ENCODE measurements at regions not wholly inside any gene's neighbourhood (a gene's known extent, or its start where the extent isn't known, plus 50 kb on each side); places are given as distances from the start of the nearest gene placed in this dataset.

DNA sequence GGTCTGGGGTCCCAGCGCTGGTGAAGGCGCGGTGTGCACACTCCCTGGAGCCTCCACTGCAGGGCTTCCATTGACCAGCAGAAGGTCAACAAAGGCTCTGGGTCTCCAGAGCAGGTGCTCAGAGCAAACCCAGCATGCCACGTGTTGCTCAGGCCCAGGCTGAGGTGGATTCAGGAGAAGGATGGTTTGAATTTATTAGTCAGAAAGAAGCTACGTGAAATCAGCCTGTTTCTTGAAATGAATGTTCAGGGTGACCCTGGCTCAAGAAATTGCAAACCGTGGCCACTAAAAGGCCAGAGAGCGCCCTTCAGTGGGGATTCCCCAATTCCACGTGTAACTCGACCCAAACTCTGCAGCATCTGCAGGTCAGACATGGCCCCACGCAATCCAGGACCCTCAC lies 82.7 kb upstream of the PFKP start:
- no peak overlapping the region for H3K4me3 ChIP-seq (ENCODE audit: low read depth in 1 of 5, low read length in 5 of 5)
- peaks cover 0 to 10% (median 6%) of the 10 kb centered on the region in 5 donors for H3K4me1 ChIP-seq (ENCODE audit: control insufficient read depth in 5 of 5, insufficient read depth in 5 of 5, low read length in 5 of 5)
- peaks cover 13 to 26% (median 20%) of the 10 kb centered on the region in 5 donors for H3K27me3 ChIP-seq (ENCODE audit: control insufficient read depth in 5 of 5, insufficient read depth in 4 of 5, low read length in 5 of 5)
- no peak overlapping the region for H3K9ac ChIP-seq (ENCODE audit: low read length in 5 of 5)
- no peaks in the 10 kb centered on the region for H3K36me3 ChIP-seq (ENCODE audit: control insufficient read depth in 5 of 5, insufficient read depth in 5 of 5, low read length in 5 of 5)
- peaks cover 8 to 15% (median 10%) of the 10 kb centered on the region in 5 donors for H3K9me3 ChIP-seq (ENCODE audit: control insufficient read depth in 5 of 5, low read length in 5 of 5)
- H3K27ac ChIP-seq (ENCODE audit: low read depth, low read length) = no peak overlapping the region

DNA sequence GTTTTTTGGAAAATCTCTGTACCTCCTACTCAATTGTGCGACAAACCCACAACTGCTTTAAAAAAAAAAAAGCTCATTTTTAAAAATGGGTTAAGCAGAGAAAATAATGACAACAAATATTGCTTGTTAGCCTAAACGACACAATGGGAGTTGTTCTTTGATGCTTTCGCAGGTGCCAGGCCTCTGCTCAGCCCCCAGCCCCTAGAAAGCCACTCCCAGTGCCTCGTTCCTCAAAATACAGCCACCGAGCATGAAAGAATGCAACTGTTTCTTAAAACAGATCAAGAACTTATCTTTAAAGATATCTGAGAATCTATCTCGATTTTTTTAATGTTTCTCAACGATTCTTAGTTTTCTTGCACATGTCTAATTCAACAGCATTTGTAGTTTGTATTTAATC lies 85.2 kb upstream of the PFKP start:
- peaks cover 0 to 21% (median 13%) of the 10 kb centered on the region in 5 donors for H3K27me3 ChIP-seq (ENCODE audit: control insufficient read depth in 5 of 5, insufficient read depth in 4 of 5, low read length in 5 of 5)
- peaks cover 0 to 15% (median 10%) of the 10 kb centered on the region in 5 donors for H3K4me1 ChIP-seq (ENCODE audit: control insufficient read depth in 5 of 5, insufficient read depth in 5 of 5, low read length in 5 of 5)
- H3K36me3 ChIP-seq (ENCODE audit: control insufficient read depth in 5 of 5, insufficient read depth in 5 of 5, low read length in 5 of 5) = no peaks in the 10 kb centered on the region
- no peak overlapping the region for H3K9ac ChIP-seq (ENCODE audit: low read length in 5 of 5)
- no peak overlapping the region for H3K27ac ChIP-seq (ENCODE audit: low read depth, low read length)
- no peak overlapping the region for H3K4me3 ChIP-seq (ENCODE audit: low read depth in 1 of 5, low read length in 5 of 5)
- peaks cover 0 to 1% (median 0%) of the 10 kb centered on the region in 5 donors for H3K9me3 ChIP-seq (ENCODE audit: control insufficient read depth in 5 of 5, low read length in 5 of 5)

- peaks cover 0 to 15% (median 5%) of the 10 kb centered on the region in 5 donors for H3K4me1 ChIP-seq (ENCODE audit: control insufficient read depth in 5 of 5, insufficient read depth in 5 of 5, low read length in 5 of 5)
- no peaks in the 10 kb centered on the region for H3K9me3 ChIP-seq (ENCODE audit: control insufficient read depth in 5 of 5, low read length in 5 of 5)
- H3K4me3 ChIP-seq (ENCODE audit: low read depth in 1 of 5, low read length in 5 of 5) = no peak overlapping the region
- H3K9ac ChIP-seq (ENCODE audit: low read length in 5 of 5) = no peak overlapping the region
- peaks cover 0 to 20% (median 13%) of the 10 kb centered on the region in 5 donors for H3K27me3 ChIP-seq (ENCODE audit: control insufficient read depth in 5 of 5, insufficient read depth in 4 of 5, low read length in 5 of 5)
- H3K36me3 ChIP-seq (ENCODE audit: control insufficient read depth in 5 of 5, insufficient read depth in 5 of 5, low read length in 5 of 5) = no peaks in the 10 kb centered on the region
- no peak overlapping the region for H3K27ac ChIP-seq (ENCODE audit: low read depth, low read length)
These were observed 86.0 kb upstream of the PFKP start for GRCh38 chr10:2981361-2981801.

- no peaks in the 10 kb centered on the region for H3K9me3 ChIP-seq (ENCODE audit: control insufficient read depth in 5 of 5, low read length in 5 of 5)
- H3K36me3 ChIP-seq (ENCODE audit: control insufficient read depth in 5 of 5, insufficient read depth in 5 of 5, low read length in 5 of 5) = no peaks in the 10 kb centered on the region
- no peak overlapping the region for H3K4me3 ChIP-seq (ENCODE audit: low read depth in 1 of 5, low read length in 5 of 5)
- no peak overlapping the region for H3K9ac ChIP-seq (ENCODE audit: low read length in 5 of 5)
- peaks cover 0 to 18% (median 12%) of the 10 kb centered on the region in 5 donors for H3K27me3 ChIP-seq (ENCODE audit: control insufficient read depth in 5 of 5, insufficient read depth in 4 of 5, low read length in 5 of 5)
- H3K4me1 ChIP-seq (ENCODE audit: control insufficient read depth in 5 of 5, insufficient read depth in 5 of 5, low read length in 5 of 5) = peaks cover 0 to 11% (median 4%) of the 10 kb centered on the region in 5 donors
- no peak overlapping the region for H3K27ac ChIP-seq (ENCODE audit: low read depth, low read length)
These were observed 86.5 kb upstream of the PFKP start for GRCh38 chr10:2980791-2981360.

DNA sequence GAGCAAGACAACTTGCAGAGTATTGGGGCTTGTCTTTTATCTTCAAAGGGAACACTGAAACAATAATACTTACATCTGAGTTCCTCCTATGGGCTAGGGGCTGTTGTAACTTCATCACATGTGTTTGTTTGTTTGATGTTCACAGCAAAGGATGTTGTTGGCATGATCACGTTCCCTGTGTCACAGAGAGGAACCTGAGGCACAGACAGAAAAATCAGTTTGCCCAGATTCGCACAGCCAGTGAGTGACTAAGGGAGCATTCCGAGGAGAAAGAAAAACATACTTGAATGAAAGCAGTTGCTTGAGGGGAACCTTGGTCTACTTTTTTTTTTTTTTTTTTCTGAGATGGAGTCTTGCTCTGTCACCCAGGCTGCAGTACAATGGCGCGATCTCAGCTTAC lies 87.2 kb upstream of the PFKP start:
- Histone ChIP-seq H3K9me3 (ENCODE audit: control insufficient read depth in 5 of 5, low read length in 5 of 5) (no peaks in the 10 kb centered on the region), H3K27me3 (ENCODE audit: control insufficient read depth in 5 of 5, insufficient read depth in 4 of 5, low read length in 5 of 5) (peaks cover 0 to 10% (median 7%) of the 10 kb centered on the region in 5 donors), H3K27ac (ENCODE audit: low read depth, low read length) (no peak overlapping the region), H3K9ac (ENCODE audit: low read length in 5 of 5) (no peak overlapping the region), H3K4me3 (ENCODE audit: low read depth in 1 of 5, low read length in 5 of 5) (no peak overlapping the region), H3K4me1 (ENCODE audit: control insufficient read depth in 5 of 5, insufficient read depth in 5 of 5, low read length in 5 of 5) (peaks cover 0 to 8% (median 0%) of the 10 kb centered on the region in 5 donors), H3K36me3 (ENCODE audit: control insufficient read depth in 5 of 5, insufficient read depth in 5 of 5, low read length in 5 of 5) (no peaks in the 10 kb centered on the region)

DNA sequence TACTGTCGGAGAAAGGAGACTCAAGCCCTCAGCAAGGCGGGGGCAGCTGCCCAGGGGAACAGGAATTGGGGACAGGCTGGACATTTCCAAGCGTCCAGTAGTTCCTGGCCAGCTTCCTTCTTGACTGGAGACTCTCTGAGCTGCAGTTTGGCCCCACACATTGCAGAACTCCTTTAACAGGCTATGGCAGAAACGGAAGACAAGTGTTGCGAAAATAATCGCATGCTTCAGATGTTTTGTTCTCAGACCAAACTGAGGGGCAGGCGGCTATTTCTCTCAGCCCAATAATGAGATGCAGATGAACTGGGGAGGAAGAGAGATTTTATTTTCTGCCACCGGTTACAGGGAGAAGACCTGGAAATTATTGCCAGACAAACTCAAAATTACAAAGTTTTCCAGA lies 88.0 kb upstream of the PFKP start:
- H3K27ac ChIP-seq (ENCODE audit: low read depth, low read length) = no peak overlapping the region
- no peak overlapping the region for H3K4me3 ChIP-seq (ENCODE audit: low read depth in 1 of 5, low read length in 5 of 5)
- peaks cover 0 to 8% (median 0%) of the 10 kb centered on the region in 5 donors for H3K4me1 ChIP-seq (ENCODE audit: control insufficient read depth in 5 of 5, insufficient read depth in 5 of 5, low read length in 5 of 5)
- peaks cover 0 to 2% (median 0%) of the 10 kb centered on the region in 5 donors for H3K27me3 ChIP-seq (ENCODE audit: control insufficient read depth in 5 of 5, insufficient read depth in 4 of 5, low read length in 5 of 5)
- H3K9ac ChIP-seq (ENCODE audit: low read length in 5 of 5) = no peak overlapping the region
- no peaks in the 10 kb centered on the region for H3K9me3 ChIP-seq (ENCODE audit: control insufficient read depth in 5 of 5, low read length in 5 of 5)
- H3K36me3 ChIP-seq (ENCODE audit: control insufficient read depth in 5 of 5, insufficient read depth in 5 of 5, low read length in 5 of 5) = no peaks in the 10 kb centered on the region

DNA sequence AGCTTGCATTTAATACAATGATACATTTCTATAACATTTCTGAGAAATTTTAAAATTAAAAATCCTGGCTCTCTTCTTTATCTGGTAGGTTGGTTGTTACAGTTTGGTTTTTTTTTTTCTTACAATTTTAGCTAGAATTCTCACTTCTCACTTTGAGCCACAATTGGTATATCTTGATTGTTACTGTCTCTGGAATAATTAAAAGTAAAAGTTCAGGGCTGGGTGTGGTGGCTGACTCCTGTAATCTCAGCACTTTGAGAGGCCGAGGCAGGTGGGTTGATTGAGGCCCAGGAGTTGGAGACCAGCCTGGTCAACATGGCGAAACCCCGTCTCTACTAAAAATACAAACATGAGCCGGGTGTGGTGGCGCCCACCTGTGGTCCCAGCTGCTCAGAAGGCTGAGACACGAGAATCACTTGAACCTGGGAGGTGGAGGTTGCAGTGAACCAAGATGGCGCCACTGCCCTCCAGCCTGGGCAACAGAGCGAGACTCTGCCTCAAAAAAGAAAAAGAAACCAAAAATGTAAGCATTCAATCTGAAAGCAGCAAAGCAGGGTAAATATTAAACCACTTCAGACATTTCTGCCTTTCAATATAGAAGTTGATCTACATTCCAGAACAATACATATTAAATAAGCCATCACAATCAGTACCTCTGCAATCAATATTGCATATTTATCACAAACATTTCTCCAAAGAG lies 88.6 kb upstream of the PFKP start:
- no peaks in the 10 kb centered on the region for H3K9me3 ChIP-seq (ENCODE audit: control insufficient read depth in 5 of 5, low read length in 5 of 5)
- no peak overlapping the region for H3K9ac ChIP-seq (ENCODE audit: low read length in 5 of 5)
- no peaks in the 10 kb centered on the region for H3K36me3 ChIP-seq (ENCODE audit: control insufficient read depth in 5 of 5, insufficient read depth in 5 of 5, low read length in 5 of 5)
- H3K27me3 ChIP-seq (ENCODE audit: control insufficient read depth in 5 of 5, insufficient read depth in 4 of 5, low read length in 5 of 5) = no peaks in the 10 kb centered on the region
- H3K4me1 ChIP-seq (ENCODE audit: control insufficient read depth in 5 of 5, insufficient read depth in 5 of 5, low read length in 5 of 5) = peaks cover 0 to 8% (median 0%) of the 10 kb centered on the region in 5 donors
- H3K27ac ChIP-seq (ENCODE audit: low read depth, low read length) = no peak overlapping the region
- H3K4me3 ChIP-seq (ENCODE audit: low read depth in 1 of 5, low read length in 5 of 5) = no peak overlapping the region

DNA sequence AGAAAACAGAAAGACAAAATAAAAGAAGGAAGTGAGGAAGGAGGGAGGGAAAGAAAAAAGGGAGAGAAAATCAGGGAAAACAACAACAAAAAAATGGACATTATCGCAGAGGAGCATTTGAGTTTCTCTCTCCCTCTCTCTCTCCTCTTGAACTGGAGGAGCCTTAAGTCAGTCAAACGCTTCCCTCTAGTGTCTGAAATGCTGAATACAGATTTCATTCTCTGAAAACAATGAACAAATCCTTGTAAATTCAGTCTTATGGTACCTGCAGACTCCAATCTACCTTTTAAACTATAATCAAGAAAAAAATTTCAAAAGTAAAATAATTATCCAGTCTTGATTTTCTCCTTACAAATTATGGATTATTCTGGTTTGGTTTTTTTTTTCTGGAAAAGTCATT lies 89.2 kb upstream of the PFKP start:
- no peak overlapping the region for H3K27ac ChIP-seq (ENCODE audit: low read depth, low read length)
- H3K4me1 ChIP-seq (ENCODE audit: control insufficient read depth in 5 of 5, insufficient read depth in 5 of 5, low read length in 5 of 5) = peaks cover 0 to 8% (median 0%) of the 10 kb centered on the region in 5 donors
- H3K27me3 ChIP-seq (ENCODE audit: control insufficient read depth in 5 of 5, insufficient read depth in 4 of 5, low read length in 5 of 5) = no peaks in the 10 kb centered on the region
- H3K9me3 ChIP-seq (ENCODE audit: control insufficient read depth in 5 of 5, low read length in 5 of 5) = no peaks in the 10 kb centered on the region
- H3K36me3 ChIP-seq (ENCODE audit: control insufficient read depth in 5 of 5, insufficient read depth in 5 of 5, low read length in 5 of 5) = no peaks in the 10 kb centered on the region
- H3K4me3 ChIP-seq (ENCODE audit: low read depth in 1 of 5, low read length in 5 of 5) = no peak overlapping the region
- H3K9ac ChIP-seq (ENCODE audit: low read length in 5 of 5) = no peak overlapping the region

DNA sequence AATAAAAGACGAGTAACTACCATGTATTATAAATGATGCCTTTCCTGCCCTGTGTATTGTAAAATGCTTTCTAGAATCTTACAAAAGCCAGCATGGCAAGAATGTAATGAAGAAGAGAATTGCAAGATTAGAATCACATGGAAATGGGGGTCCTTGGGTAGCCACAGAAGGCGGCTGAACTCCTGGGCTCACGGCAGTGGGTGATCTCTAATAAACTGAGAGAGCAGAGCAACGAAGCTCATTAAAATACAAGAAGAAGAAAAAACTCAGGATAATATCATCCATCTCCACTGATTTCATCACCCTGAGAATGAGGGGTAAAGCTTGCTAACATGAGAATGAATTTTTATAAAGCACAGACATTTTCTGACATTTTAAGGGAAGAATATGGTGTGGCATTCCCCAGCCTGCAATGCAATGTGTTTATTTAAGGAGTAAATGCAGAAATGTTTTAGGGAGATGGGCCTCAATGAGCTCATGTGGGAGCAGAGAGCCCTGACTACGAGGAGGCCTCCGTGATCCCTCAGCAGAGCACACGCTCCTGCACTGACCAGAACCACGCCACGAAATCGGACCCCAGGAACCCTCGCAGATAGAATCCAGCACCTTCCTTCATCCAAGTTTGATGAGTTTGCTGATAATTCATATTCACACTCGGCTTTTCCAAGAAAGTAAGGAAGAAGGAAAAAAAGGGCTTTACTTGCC lies 92.7 kb upstream of the PFKP start:
- no peak overlapping the region for H3K4me3 ChIP-seq (ENCODE audit: low read depth in 1 of 5, low read length in 5 of 5)
- no peak overlapping the region for H3K27ac ChIP-seq (ENCODE audit: low read depth, low read length)
- H3K9ac ChIP-seq (ENCODE audit: low read length in 5 of 5) = no peak overlapping the region
- H3K4me1 ChIP-seq (ENCODE audit: control insufficient read depth in 5 of 5, insufficient read depth in 5 of 5, low read length in 5 of 5) = peaks cover 0 to 8% (median 0%) of the 10 kb centered on the region in 5 donors
- no peaks in the 10 kb centered on the region for H3K9me3 ChIP-seq (ENCODE audit: control insufficient read depth in 5 of 5, low read length in 5 of 5)
- peaks cover 0 to 3% (median 0%) of the 10 kb centered on the region in 5 donors for H3K27me3 ChIP-seq (ENCODE audit: control insufficient read depth in 5 of 5, insufficient read depth in 4 of 5, low read length in 5 of 5)
- no peaks in the 10 kb centered on the region for H3K36me3 ChIP-seq (ENCODE audit: control insufficient read depth in 5 of 5, insufficient read depth in 5 of 5, low read length in 5 of 5)

DNA sequence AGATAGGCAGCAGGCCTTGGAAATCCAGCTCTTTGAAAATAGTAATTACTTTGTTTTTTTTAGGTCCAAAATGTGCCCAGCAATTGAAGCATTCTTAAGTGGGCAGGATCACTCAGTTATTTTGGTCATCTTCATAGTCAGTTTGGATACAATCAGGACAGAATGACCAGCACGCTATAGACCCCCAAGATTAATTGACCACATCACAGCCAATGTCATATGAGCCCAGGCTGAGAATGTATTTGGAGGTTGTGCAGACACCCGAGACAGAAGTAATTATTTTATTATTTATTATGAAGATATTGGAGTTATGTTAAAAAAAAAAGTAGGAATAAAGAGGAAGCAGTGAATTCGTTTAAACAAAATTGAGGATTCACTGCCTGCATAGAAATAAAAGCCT lies 93.3 kb upstream of the PFKP start:
- Histone ChIP-seq H3K4me1 (ENCODE audit: control insufficient read depth in 5 of 5, insufficient read depth in 5 of 5, low read length in 5 of 5) (peaks cover 0 to 3% (median 0%) of the 10 kb centered on the region in 5 donors), H3K27ac (ENCODE audit: low read depth, low read length) (no peak overlapping the region), H3K9ac (ENCODE audit: low read length in 5 of 5) (no peak overlapping the region), H3K27me3 (ENCODE audit: control insufficient read depth in 5 of 5, insufficient read depth in 4 of 5, low read length in 5 of 5) (peaks cover 0 to 3% (median 0%) of the 10 kb centered on the region in 5 donors), H3K4me3 (ENCODE audit: low read depth in 1 of 5, low read length in 5 of 5) (no peak overlapping the region), H3K9me3 (ENCODE audit: control insufficient read depth in 5 of 5, low read length in 5 of 5) (no peaks in the 10 kb centered on the region), H3K36me3 (ENCODE audit: control insufficient read depth in 5 of 5, insufficient read depth in 5 of 5, low read length in 5 of 5) (no peaks in the 10 kb centered on the region)

All from subcutaneous abdominal adipose tissue (tissue), 5 donors.